Heart left ventricle (tissue), 16 donors: ENCODE measurements at regions not wholly inside any gene's neighbourhood (a gene's known extent, or its start where the extent isn't known, plus 50 kb on each side); places are given as distances from the start of the nearest gene placed in this dataset.

ENCODE experiments used
- ATAC-seq, 4 donors: fragments of 200-7000 bp; cut with Tn5 transposase; one replicate each; pipeline ENCODE4 v1.9.1; 2020 to 2022; ENCODE audit warnings: moderate library complexity in 4 of 4, mild to moderate bottlenecking in 3 of 4, moderate number of reproducible peaks in 1 of 4
- DNase-seq, 5 donors: peaks; one replicate each; pipeline ENCODE4 v3.0.0-alpha.2; 2020
- H3K27ac ChIP-seq, 12 donors: fragments of 200-600 bp; sonication (generic) in 4 of 12; one replicate each; pipeline versions ENCODE4 v1.5.0 to v1.8.0; 2016 to 2022; ENCODE audit warnings: mild to moderate bottlenecking in 2 of 12
- H3K27me3 ChIP-seq, 9 donors: fragments of 200-600 bp; sonication (generic) in 2 of 9; one replicate each; pipeline versions ENCODE4 v1.5.1 to v1.8.0; 2016 to 2022; ENCODE audit warnings: mild to moderate bottlenecking in 3 of 9
- H3K36me3 ChIP-seq, 9 donors: fragments of 200-600 bp; sonication (generic) in 2 of 9; one replicate each; pipeline versions ENCODE4 v1.5.0 to v1.8.0; 2018 to 2022; ENCODE audit warnings: mild to moderate bottlenecking in 2 of 9
- H3K4me1 ChIP-seq, 12 donors: fragments of 200-600 bp; sonication (generic) in 4 of 12; one replicate each; pipeline versions ENCODE4 v1.5.0 to v1.8.0; 2016 to 2022; ENCODE audit warnings: mild to moderate bottlenecking in 3 of 12
- H3K4me3 ChIP-seq, 12 donors: fragments of 200-600 bp; sonication (generic) in 4 of 12; one replicate each; pipeline versions ENCODE4 v1.5.0 to v1.8.0; 2017 to 2022; ENCODE audit warnings: mild to moderate bottlenecking in 9 of 12, moderate library complexity in 4 of 12
- H3K9me3 ChIP-seq, 12 donors: fragments of 200-600 bp; sonication (generic) in 4 of 12; one replicate each; pipeline versions ENCODE4 v1.5.0 to v1.8.0; 2016 to 2022; ENCODE audit warnings: mild to moderate bottlenecking in 1 of 12
- POLR2A ChIP-seq, 2 donors: fragments of 450-650 bp; IDR thresholded peaks; one replicate each; pipeline ENCODE4 v1.6.1; 2017; ENCODE audit warnings: antibody characterized with exemption in 2 of 2, mild to moderate bottlenecking in 2 of 2, moderate library complexity in 2 of 2
- WGBS, 4 donors: extraction: QIAGEN DNeasy Blood & Tissue Kit in 2 of 4; methylation state at CpG; one replicate each; pipeline versions ENCODE4 v1.1.5 to v1.1.7; 2013 to 2018; 5-methylcytosine and 5-hydroxymethylcytosine counted together
- intact Hi-C, 10 donors: fragments of 100-400 bp; cut with DNase I; formaldehyde crosslinking; loops; one replicate each; pipeline versions ENCODE4 v1.11.1 to v1.14.2; 2022
- TF ChIP-seq, protein P1 (sequence below), 12 donors: fragments of 200-600 bp; sonication (generic) in 4 of 12; IDR thresholded peaks; one replicate each; pipeline versions ENCODE4 v1.5.0 to v1.8.0; 2018 to 2022; ENCODE audit warnings: antibody characterized with exemption in 12 of 12, mild to moderate bottlenecking in 5 of 12
- donor health status: ischemic (EF 13 %, LVEDD 7.1; RV severe dilation, severe dysfunction).
- donor health status: healthy with polysubstance abuse.
- donor health status: DM: no; HTN: yes; CAD: no.
- donor health status: DM: no; HTN: no; CAD: no.
- donor health status: ischemic (EF 25% LVEDD 6.9; RV normal size, moderate dysfunction).
- donor health status: ischemic (EF 25% LVEDD 5.7; RV mildly dilated, moderate dysfunction).
- donor health status: healthy.
- donor health status: DM: yes; HTN: yes; CAD: no.
- donor health status: ischemic (EF 35%, LVEDD 5.7; RV mildly dilated, moderate dysfunction).
- donor health status: nonischemic (EF 11% LVEDD 7.7; RV severe dilation, severe dysfunction).
- donor health status: DM: yes; HTN: yes; CAD: no.
- donor health status: PGD.
- donor health status: ischemic (EF 29% LVEDD 5.4; RV normal size, mild dysfunction).
- donor health status: nonischemic (EF 23%, LVEDD 6.1; RV moderate dilation, normal function).

- TF ChIP-seq, protein P1, sequence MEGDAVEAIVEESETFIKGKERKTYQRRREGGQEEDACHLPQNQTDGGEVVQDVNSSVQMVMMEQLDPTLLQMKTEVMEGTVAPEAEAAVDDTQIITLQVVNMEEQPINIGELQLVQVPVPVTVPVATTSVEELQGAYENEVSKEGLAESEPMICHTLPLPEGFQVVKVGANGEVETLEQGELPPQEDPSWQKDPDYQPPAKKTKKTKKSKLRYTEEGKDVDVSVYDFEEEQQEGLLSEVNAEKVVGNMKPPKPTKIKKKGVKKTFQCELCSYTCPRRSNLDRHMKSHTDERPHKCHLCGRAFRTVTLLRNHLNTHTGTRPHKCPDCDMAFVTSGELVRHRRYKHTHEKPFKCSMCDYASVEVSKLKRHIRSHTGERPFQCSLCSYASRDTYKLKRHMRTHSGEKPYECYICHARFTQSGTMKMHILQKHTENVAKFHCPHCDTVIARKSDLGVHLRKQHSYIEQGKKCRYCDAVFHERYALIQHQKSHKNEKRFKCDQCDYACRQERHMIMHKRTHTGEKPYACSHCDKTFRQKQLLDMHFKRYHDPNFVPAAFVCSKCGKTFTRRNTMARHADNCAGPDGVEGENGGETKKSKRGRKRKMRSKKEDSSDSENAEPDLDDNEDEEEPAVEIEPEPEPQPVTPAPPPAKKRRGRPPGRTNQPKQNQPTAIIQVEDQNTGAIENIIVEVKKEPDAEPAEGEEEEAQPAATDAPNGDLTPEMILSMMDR (IDR thresholded peaks at IDR 0.05): no peak
- no peak for TF ChIP-seq POLR2A (IDR thresholded peaks at IDR 0.05)
- WGBS, 4 donors: 82 to 89% (median 87%) methylated on average over 3 of the region's 3 CpGs
- no peak for ATAC-seq
Measured at GRCh38 chr9:120331913-120332312, 248.1 kb downstream of the CDK5RAP2 start.

GRCh38 chr9:120330031-120330430 lies 249.9 kb downstream of the CDK5RAP2 start:
- Histone ChIP-seq H3K4me1 (no peaks in the 10 kb centered on the region), H3K27ac (no peak overlapping the region), H3K36me3 (no peaks in the 10 kb centered on the region), H3K4me3 (no peak overlapping the region), H3K9me3 (peaks cover 0 to 7% (median 0%) of the 10 kb centered on the region in 12 donors), H3K27me3 (no peaks in the 10 kb centered on the region)
- ATAC-seq (no peak), DNase-seq (no peak)
- WGBS, 4 donors: 92 to 100% (median 92%) methylated on average over 2 of the region's 2 CpGs
- TF ChIP-seq POLR2A (IDR thresholded peaks at IDR 0.05): no peak
- TF ChIP-seq, protein P1 (IDR thresholded peaks at IDR 0.05): no peak
- intact Hi-C loops: no loop called here

More at GRCh38 chr9:120331913-120332312, 248.1 kb downstream of the CDK5RAP2 start:
- DNase-seq: no peak
- no peak overlapping the region for H3K4me3 ChIP-seq
- H3K27ac ChIP-seq: no peak overlapping the region
- intact Hi-C loops: no loop called here
- H3K4me1 ChIP-seq: no peaks in the 10 kb centered on the region
- no peaks in the 10 kb centered on the region for H3K36me3 ChIP-seq
- H3K9me3 ChIP-seq: peaks cover 0 to 7% (median 0%) of the 10 kb centered on the region in 12 donors
- no peaks in the 10 kb centered on the region for H3K27me3 ChIP-seq

DNA sequence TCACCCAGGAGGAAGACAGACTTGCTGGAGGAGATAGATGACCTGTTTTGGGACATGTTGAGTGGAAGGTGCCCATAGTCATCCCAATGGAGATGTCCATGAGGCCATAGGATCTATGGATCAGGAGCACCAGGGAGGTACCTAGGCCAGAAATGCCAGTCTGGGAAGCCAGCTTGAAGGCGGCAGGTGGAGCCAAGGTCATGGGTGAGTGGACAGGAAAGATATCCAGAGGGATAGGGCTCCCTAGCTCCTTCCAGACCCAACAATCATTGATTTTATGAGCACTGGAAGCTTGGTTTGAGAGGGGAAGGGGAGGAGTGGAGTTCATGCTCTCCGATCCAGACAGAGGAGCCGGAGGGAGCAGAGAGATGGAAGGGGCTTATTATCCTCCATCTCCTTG lies 252.6 kb downstream of the CDK5RAP2 start:
- Histone ChIP-seq H3K27me3 (no peaks in the 10 kb centered on the region), H3K36me3 (no peaks in the 10 kb centered on the region), H3K4me1 (no peaks in the 10 kb centered on the region), H3K27ac (no peak overlapping the region), H3K9me3 (peaks cover 0 to 7% (median 0%) of the 10 kb centered on the region in 12 donors), H3K4me3 (no peak overlapping the region)
- intact Hi-C loops: no loop called here
- DNase-seq (no peak), ATAC-seq (no peak)
- TF ChIP-seq, protein P1 (IDR thresholded peaks at IDR 0.05): no peak
- TF ChIP-seq POLR2A (IDR thresholded peaks at IDR 0.05): no peak
- 81 to 97% (median 91%) methylated on average over 3 of the region's 3 CpGs for WGBS, 4 donors

GRCh38 chr9:120326049-120326693 lies 253.8 kb downstream of the CDK5RAP2 start:
- no peak for TF ChIP-seq POLR2A (IDR thresholded peaks at IDR 0.05)
- TF ChIP-seq, protein P1 (IDR thresholded peaks at IDR 0.05): no peak
- no peaks in the 10 kb centered on the region for H3K27me3 ChIP-seq
- no peak for DNase-seq
- no peaks in the 10 kb centered on the region for H3K36me3 ChIP-seq
- H3K4me1 ChIP-seq: no peaks in the 10 kb centered on the region
- H3K4me3 ChIP-seq: no peak overlapping the region
- intact Hi-C loops: no loop called here
- H3K27ac ChIP-seq: no peak overlapping the region
- ATAC-seq: no peak
- WGBS, 4 donors: 68 to 76% (median 72%) methylated on average over 4 of the region's 4 CpGs
- peaks cover 0 to 7% (median 0%) of the 10 kb centered on the region in 12 donors for H3K9me3 ChIP-seq
